ENCODE measurements at regions not wholly inside any gene's neighbourhood (a gene's known extent, or its start where the extent isn't known, plus 50 kb on each side); places are given as distances from the start of the nearest gene placed in this dataset.

DNA sequence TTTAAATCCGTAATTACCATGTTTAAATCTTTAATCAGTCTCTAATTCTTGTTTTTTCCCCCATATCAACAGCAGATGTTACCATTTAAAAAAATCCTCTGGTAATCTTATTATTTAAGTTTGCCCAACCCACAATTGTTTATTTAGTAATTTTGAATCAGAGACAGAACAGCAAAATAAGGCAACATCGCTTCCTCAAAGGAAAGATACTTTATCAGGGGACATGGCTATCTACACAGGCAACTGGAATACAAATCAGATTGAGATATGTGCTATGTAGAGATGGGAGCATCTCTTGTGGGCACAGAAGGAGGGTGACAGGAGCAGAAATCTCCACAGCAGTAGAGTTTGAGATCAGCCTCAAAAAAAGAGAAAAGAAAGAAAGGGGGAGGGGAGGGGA lies 674.4 kb downstream of the SEMA5A start:
- no peak for TF ChIP-seq POLR2A (IDR thresholded peaks at IDR 0.05)
- no peak for TF ChIP-seq CTCF (IDR thresholded peaks at IDR 0.05)
